HUES48 (cell line): ENCODE measurements at regions not wholly inside any gene's neighbourhood (a gene's known extent, or its start where the extent isn't known, plus 50 kb on each side); places are given as distances from the start of the nearest gene placed in this dataset.
A peak's percentile ranks its signal among the peaks of the same experiment; 100 is the strongest.

Experiments used
- H3K27ac ChIP-seq: one replicate; pipeline ENCODE4 v1.7.0; 2013; ENCODE audit warnings: low read depth, low read length, inconsistent platforms
- H3K27me3 ChIP-seq: 2 replicates; pipeline ENCODE4 v1.6.1; 2013; ENCODE audit warnings: mild to moderate bottlenecking, low read length; ENCODE audit not compliant: control insufficient read depth, insufficient read depth
- H3K36me3 ChIP-seq: 2 replicates; pipeline ENCODE4 v1.6.1; 2013; ENCODE audit warnings: low read length; ENCODE audit not compliant: control insufficient read depth, insufficient read depth
- H3K4me1 ChIP-seq: 2 replicates; pipeline ENCODE4 v1.6.1; 2013; ENCODE audit warnings: mild to moderate bottlenecking, low read length; ENCODE audit not compliant: control insufficient read depth, insufficient read depth
- H3K4me3 ChIP-seq: 2 replicates; pipeline ENCODE4 v1.5.1; 2013; ENCODE audit warnings: mild to moderate bottlenecking, low read depth, low read length
- H3K9ac ChIP-seq: 2 replicates; pipeline ENCODE4 v1.6.1; 2013; ENCODE audit warnings: mild to moderate bottlenecking, low read depth, low read length, moderate library complexity
- H3K9me3 ChIP-seq: 2 replicates; pipeline ENCODE4 v1.6.1; 2013; ENCODE audit warnings: low read length; ENCODE audit not compliant: control insufficient read depth, insufficient read depth

DNA sequence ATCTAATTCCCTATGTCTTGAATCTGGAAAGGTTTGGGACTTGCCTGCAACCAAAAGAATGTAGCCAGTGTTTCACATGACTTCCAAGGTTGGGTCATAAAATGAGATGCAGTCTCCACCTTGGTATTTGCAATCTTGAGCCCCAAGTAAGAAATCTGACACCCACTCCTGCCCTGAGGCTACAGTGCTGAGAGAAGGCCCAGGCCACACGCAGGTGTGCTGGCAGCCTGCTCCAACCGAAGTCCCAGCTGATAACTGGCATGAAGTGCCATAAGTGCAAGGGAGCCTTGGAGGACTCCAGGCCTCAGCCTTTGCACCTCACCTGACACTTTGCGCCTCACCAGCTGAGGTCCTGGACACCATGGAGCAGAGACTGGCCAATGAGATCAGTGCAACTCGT is 182.7 kb downstream of the ANAPC1 start:
- H3K9ac ChIP-seq: no peak overlapping the region

DNA sequence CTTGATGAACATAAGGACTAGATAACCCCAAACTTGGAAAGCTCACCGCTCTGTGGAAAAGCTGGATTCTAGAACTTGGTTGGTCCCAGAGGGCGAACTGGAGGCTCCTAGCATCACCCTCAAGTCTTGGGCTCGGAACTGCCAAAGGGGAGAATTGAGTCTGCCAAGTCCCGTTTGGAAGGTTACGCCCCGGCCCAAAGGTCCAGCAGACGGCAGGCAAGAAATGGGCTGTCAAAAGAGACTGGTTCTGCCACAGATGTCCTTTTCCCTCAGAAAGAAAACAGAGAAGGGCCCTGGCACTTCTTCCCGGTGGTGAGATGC is 182.2 kb downstream of the ANAPC1 start:
- Histone ChIP-seq H3K9me3 (no peaks in the 10 kb centered on the region), H3K27me3 (no peaks in the 10 kb centered on the region), H3K27ac (no peak overlapping the region), H3K9ac (no peak overlapping the region), H3K4me3 (no peak overlapping the region), H3K36me3 (no peaks in the 10 kb centered on the region), H3K4me1 (peaks cover 23% of the 10 kb centered on the region)

More for the DNA sequence above, 182.7 kb downstream of the ANAPC1 start:
- Histone ChIP-seq H3K27ac (no peak overlapping the region), H3K9me3 (no peaks in the 10 kb centered on the region), H3K36me3 (no peaks in the 10 kb centered on the region), H3K4me3 (no peak overlapping the region), H3K27me3 (no peaks in the 10 kb centered on the region), H3K4me1 (peaks cover 19% of the 10 kb centered on the region)

DNA sequence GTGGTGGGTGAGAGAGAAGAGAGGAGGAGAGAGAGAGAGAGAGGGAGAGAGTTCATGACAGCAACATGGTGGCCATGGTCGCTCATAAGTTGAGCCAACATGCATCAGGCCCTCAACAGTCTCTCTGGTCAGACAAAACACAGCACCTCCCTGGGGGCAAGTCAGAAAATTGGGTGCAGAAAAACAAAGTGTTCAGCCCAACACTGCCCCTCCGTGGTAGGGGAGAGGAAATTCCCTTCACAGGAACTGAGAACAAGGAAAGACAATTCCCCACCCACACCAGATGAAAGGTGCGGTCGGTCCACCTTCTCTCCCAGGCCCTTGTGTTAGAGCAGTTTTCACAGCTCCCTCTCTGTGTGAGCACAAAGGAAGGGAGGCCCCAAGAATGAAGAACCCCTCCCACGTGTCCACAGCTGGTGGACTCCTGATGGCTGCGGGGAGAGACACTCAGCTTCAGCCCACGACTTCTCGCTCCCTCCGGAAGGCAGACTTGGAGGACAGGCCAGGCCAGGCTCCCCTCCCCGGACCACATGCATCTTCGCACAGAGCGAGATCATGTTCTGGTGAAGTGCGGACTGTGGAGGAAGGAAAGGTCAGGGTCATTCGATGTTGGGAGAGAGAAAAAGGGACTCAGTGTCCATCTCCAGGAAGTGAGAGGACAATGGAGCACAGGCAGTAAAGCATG is 181.7 kb downstream of the ANAPC1 start:
- no peak overlapping the region for H3K9ac ChIP-seq
- H3K4me3 ChIP-seq: no peak overlapping the region
- H3K9me3 ChIP-seq: no peaks in the 10 kb centered on the region
- no peaks in the 10 kb centered on the region for H3K27me3 ChIP-seq
- peak overlapping the region; percentile 46 for H3K27ac ChIP-seq
- no peaks in the 10 kb centered on the region for H3K36me3 ChIP-seq
- peaks cover 23% of the 10 kb centered on the region for H3K4me1 ChIP-seq

DNA sequence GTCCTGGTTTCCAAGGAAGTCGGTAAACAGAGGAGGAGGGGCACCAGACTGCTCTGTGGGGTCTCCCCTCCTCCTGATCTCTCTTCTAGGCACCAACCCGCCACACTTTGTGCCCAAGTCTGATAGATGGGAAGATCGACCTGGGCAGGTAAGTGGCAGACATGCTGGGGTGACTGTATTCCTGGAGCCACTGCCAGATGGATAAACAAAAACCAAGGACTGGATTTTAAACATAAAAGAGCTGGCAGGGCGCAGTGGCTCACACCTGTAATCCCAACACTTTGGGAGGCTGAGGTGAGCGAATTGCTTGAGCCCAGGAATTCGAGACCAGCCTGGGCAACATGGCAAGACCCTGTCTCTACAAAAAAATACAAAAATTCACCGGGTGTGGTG is 181.2 kb downstream of the ANAPC1 start:
- Histone ChIP-seq H3K9ac (no peak overlapping the region), H3K4me3 (no peak overlapping the region), H3K27ac (no peak overlapping the region), H3K9me3 (no peaks in the 10 kb centered on the region), H3K4me1 (peaks cover 23% of the 10 kb centered on the region), H3K27me3 (no peaks in the 10 kb centered on the region), H3K36me3 (no peaks in the 10 kb centered on the region)

DNA sequence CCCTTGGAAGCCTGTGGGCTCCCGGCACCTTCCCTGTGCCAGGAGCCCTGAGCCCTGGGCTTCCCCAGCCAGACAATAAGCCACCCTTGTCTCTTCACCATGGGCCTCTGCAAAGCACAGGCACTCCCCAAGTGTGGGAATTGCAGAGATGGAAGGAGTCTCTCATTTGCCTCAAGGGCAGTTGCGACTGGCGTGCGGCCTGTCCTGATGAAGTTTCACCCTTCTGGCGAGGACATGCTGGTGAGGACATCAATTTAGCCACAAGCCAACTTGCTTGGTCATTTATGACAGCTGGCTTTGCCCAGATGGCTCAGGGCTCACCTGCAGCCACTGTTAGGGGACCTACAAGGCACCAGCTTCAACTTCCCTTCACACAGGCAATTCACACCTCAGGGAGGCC is 180.2 kb downstream of the ANAPC1 start:
- no peaks in the 10 kb centered on the region for H3K27me3 ChIP-seq
- H3K4me1 ChIP-seq: peaks cover 23% of the 10 kb centered on the region
- H3K9me3 ChIP-seq: no peaks in the 10 kb centered on the region
- no peaks in the 10 kb centered on the region for H3K36me3 ChIP-seq
- no peak overlapping the region for H3K4me3 ChIP-seq
- no peak overlapping the region for H3K9ac ChIP-seq
- H3K27ac ChIP-seq: no peak overlapping the region

DNA sequence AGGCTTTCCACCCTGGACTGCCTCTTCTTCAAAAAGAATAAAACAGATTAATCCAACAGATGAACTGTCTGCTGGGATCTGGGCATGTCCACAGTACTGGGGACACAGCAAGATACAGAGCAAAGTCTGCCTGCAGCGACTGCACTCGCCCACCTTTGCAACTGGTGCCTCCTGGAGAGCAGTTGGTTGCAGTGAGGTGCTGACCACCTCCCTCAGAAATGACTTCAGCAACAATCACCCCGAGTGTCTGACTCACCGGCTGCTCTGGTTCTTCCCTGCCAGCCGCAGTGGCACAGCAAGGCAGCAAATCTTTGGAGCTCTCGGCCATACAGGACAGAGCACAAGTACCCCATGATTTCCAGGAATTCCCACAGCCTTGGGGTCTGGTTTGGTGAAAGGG is 179.7 kb downstream of the ANAPC1 start:
- peaks cover 23% of the 10 kb centered on the region for H3K4me1 ChIP-seq
- no peaks in the 10 kb centered on the region for H3K27me3 ChIP-seq
- H3K36me3 ChIP-seq: no peaks in the 10 kb centered on the region
- no peaks in the 10 kb centered on the region for H3K9me3 ChIP-seq
- no peak overlapping the region for H3K9ac ChIP-seq
- H3K27ac ChIP-seq: peak overlapping the region; percentile 23
- no peak overlapping the region for H3K4me3 ChIP-seq

- Histone ChIP-seq H3K9ac (peak overlapping the region; percentile 41), H3K27me3 (no peaks in the 10 kb centered on the region), H3K36me3 (no peaks in the 10 kb centered on the region), H3K4me3 (no peak overlapping the region), H3K9me3 (no peaks in the 10 kb centered on the region), H3K27ac (peak overlapping the region; percentile 96), H3K4me1 (peaks cover 28% of the 10 kb centered on the region)
Measured at GRCh38 chr2:111705239-111705638, 178.8 kb downstream of the ANAPC1 start.

- peaks cover 31% of the 10 kb centered on the region for H3K4me1 ChIP-seq
- H3K4me3 ChIP-seq: no peak overlapping the region
- no peaks in the 10 kb centered on the region for H3K27me3 ChIP-seq
Measured at GRCh38 chr2:111705711-111706336, 178.2 kb downstream of the ANAPC1 start.

GRCh38 chr2:111706481-111707001 is 177.5 kb downstream of the ANAPC1 start:
- H3K9me3 ChIP-seq: no peaks in the 10 kb centered on the region
- peaks cover 39% of the 10 kb centered on the region for H3K4me1 ChIP-seq
- H3K4me3 ChIP-seq: no peak overlapping the region
- H3K9ac ChIP-seq: peak overlapping the region; percentile 28; the same call in 1 of the 2 replicates
- H3K27ac ChIP-seq: peak overlapping the region; percentile 96
- H3K36me3 ChIP-seq: no peaks in the 10 kb centered on the region
- H3K27me3 ChIP-seq: no peaks in the 10 kb centered on the region

More at GRCh38 chr2:111705711-111706336, 178.2 kb downstream of the ANAPC1 start:
- Histone ChIP-seq H3K36me3 (no peaks in the 10 kb centered on the region), H3K9me3 (no peaks in the 10 kb centered on the region), H3K9ac (peak overlapping the region; percentile 41; the same call in 1 of the 2 replicates), H3K27ac (peak overlapping the region; percentile 96)

GRCh38 chr2:111707700-111708099 is 176.3 kb downstream of the ANAPC1 start:
- H3K4me3 ChIP-seq: no peak overlapping the region
- H3K27me3 ChIP-seq: no peaks in the 10 kb centered on the region
- no peak overlapping the region for H3K9ac ChIP-seq
- H3K27ac ChIP-seq: no peak overlapping the region
- H3K9me3 ChIP-seq: no peaks in the 10 kb centered on the region
- peaks cover 35% of the 10 kb centered on the region for H3K4me1 ChIP-seq
- no peaks in the 10 kb centered on the region for H3K36me3 ChIP-seq

DNA sequence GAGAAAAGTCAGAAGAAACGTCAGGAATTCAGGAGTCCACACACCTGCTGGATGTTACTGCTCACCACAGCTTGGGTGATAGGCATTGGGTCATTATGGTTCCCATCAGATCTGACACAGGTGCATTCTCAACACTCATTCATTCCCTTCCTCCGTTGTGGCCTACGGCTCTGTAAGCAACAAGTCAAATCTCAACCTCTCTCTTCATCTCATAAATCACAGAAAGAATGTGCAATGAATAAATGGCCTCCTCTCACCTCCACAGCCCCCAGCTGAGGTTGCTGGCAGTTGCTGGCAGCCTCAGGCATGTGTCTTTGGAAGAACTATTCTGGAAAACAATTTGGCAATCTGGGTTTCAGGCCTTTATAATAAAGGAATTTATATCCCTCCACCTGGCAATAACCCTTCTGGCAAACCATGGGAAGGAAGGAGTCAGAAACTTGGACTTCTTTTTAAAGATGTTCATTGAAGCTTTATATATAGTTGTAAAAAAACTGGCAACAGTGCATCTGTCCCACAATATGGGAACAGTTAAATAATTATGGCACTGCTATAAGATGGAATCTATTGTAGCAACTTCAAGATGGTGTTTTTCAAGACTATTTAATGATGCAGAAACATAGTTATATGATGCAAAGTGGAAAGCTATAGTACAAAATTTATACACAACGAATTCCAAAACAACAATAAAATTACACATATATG is 175.4 kb downstream of the ANAPC1 start:
- no peak overlapping the region for H3K27ac ChIP-seq
- H3K9ac ChIP-seq: no peak overlapping the region
- no peaks in the 10 kb centered on the region for H3K27me3 ChIP-seq
- H3K9me3 ChIP-seq: no peaks in the 10 kb centered on the region
- no peak overlapping the region for H3K4me3 ChIP-seq
- H3K36me3 ChIP-seq: no peaks in the 10 kb centered on the region
- peaks cover 34% of the 10 kb centered on the region for H3K4me1 ChIP-seq
